ENCODE measurements at regions not wholly inside any gene's neighbourhood (a gene's known extent, or its start where the extent isn't known, plus 50 kb on each side); places are given as distances from the start of the nearest gene placed in this dataset.
A peak's percentile ranks its signal among the peaks of the same experiment; 100 is the strongest.
"Not testable (repeated sequence)": the region's sequence is repeated elsewhere in the genome, so short reads cannot be mapped to it uniquely, and the experiment has no call there.

DNA sequence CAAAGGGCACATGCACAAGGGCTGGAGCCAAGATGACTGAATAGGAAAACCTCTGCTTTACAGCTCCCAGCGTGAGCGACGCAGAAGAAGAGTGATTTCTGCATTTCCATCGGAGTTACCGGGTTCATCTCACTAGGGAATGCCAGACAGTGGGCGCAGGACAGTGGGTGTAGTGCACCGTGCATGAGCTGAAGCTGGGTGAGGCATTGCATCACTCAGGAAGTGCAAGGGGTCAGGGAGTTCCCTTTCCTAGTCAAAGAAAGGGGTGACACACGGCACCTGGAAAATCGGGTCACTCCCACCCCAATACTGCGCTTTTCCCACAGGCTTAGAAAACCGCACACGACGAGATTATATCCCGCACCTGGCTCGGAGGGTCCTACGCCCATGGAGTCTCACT is 64.5 kb upstream of the HTR1E start:
- CTCF ChIA-PET; H3K27ac Mint-ChIP-seq; H3K27ac ChIP-seq (ENCODE audit: low read depth, low read length); H3K36me3 Mint-ChIP-seq; H3K27me3 ChIP-seq (ENCODE audit: insufficient read depth, low read length, poor library complexity, severe bottlenecking); H3K36me3 ChIP-seq (ENCODE audit: insufficient read depth, low read length); H3K27me3 Mint-ChIP-seq; POLR2A ChIA-PET; H3K4me3 ChIP-seq (ENCODE audit: low read length); H3K4me1 Mint-ChIP-seq; H3K4me3 Mint-ChIP-seq; H3K4me1 ChIP-seq (ENCODE audit: insufficient read depth, low read length); DNase-seq: not testable (repeated sequence)
- peaks cover 32 to 44% (median 37%) of the 10 kb centered on the region in 5 donors for H3K9me3 Mint-ChIP-seq
- H3K9me3 ChIP-seq (ENCODE audit: low read length), result peaks cover 11% of the 10 kb centered on the region

DNA sequence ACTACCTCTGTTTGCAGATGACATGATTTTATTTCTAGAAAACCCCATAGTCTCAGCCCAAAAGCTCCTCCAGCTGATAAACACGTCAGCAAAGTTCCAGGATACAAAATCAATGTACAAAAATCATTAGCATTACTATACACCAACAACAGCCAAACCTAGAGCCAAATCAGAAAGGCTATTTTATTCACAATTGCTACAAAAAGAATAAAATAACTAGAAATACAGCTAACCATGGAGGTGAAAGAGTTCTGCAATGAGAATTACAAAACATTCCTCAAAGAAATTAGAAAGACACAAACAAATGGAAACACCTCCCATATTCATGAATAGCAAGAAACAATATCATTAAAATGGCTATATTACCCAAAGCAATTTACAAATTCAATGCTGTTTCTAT is 65.6 kb upstream of the HTR1E start:
- no peaks in the 10 kb centered on the region for H3K36me3 Mint-ChIP-seq
- CTCF ChIA-PET, result no interaction called here
- Histone ChIP-seq H3K36me3 (ENCODE audit: insufficient read depth, low read length) (no peaks in the 10 kb centered on the region), H3K4me3 (ENCODE audit: low read length) (no peak overlapping the region), H3K9me3 (ENCODE audit: low read length) (peaks cover 11% of the 10 kb centered on the region), H3K27me3 (ENCODE audit: insufficient read depth, low read length, poor library complexity, severe bottlenecking) (no peaks in the 10 kb centered on the region), H3K4me1 (ENCODE audit: insufficient read depth, low read length) (no peaks in the 10 kb centered on the region), H3K27ac (ENCODE audit: low read depth, low read length) (no peak overlapping the region)
- POLR2A ChIA-PET, result no interaction called here
- no peak for DNase-seq
- peaks cover 33 to 47% (median 37%) of the 10 kb centered on the region in 5 donors for H3K9me3 Mint-ChIP-seq
- H3K4me3 Mint-ChIP-seq, result no peak overlapping the region
- H3K4me1 Mint-ChIP-seq, result no peaks in the 10 kb centered on the region
- H3K27me3 Mint-ChIP-seq, result peaks cover 0 to 1% of the 10 kb centered on the region in 2 donors
- no peak overlapping the region for H3K27ac Mint-ChIP-seq

DNA sequence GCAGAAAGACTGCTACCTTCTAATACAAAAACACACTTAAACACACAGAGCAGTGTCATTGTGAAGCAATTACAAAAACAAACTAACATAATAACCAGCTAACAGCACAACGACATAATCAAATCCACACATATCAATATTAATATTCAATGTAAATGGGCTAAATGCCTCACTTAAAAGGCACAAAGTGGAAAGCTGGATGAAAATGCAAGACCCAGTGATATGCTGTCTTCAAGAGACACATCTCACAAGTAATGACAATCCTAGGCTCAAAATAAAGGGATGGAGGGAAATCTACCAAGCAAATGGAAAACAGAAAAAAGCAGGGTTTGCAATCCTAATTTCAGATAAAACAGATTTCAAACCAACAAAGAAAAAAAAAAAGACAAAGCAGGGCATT is 67.8 kb upstream of the HTR1E start:
- no peaks in the 10 kb centered on the region for H3K4me1 ChIP-seq (ENCODE audit: insufficient read depth, low read length)
- H3K9me3 ChIP-seq (ENCODE audit: low read length), result peaks cover 11% of the 10 kb centered on the region
- Mint-ChIP-seq H3K4me3 (no peak overlapping the region), H3K27me3 (peaks cover 0 to 1% of the 10 kb centered on the region in 2 donors), H3K4me1 (no peaks in the 10 kb centered on the region), H3K36me3 (no peaks in the 10 kb centered on the region), H3K9me3 (peaks cover 26 to 45% (median 35%) of the 10 kb centered on the region in 5 donors), H3K27ac (no peak overlapping the region)
- no peaks in the 10 kb centered on the region for H3K27me3 ChIP-seq (ENCODE audit: insufficient read depth, low read length, poor library complexity, severe bottlenecking)
- H3K27ac ChIP-seq (ENCODE audit: low read depth, low read length), result no peak overlapping the region
- no peak for DNase-seq
- ChIA-PET POLR2A (no interaction called here), CTCF (no interaction called here)
- no peak overlapping the region for H3K4me3 ChIP-seq (ENCODE audit: low read length)
- H3K36me3 ChIP-seq (ENCODE audit: insufficient read depth, low read length), result no peaks in the 10 kb centered on the region

DNA sequence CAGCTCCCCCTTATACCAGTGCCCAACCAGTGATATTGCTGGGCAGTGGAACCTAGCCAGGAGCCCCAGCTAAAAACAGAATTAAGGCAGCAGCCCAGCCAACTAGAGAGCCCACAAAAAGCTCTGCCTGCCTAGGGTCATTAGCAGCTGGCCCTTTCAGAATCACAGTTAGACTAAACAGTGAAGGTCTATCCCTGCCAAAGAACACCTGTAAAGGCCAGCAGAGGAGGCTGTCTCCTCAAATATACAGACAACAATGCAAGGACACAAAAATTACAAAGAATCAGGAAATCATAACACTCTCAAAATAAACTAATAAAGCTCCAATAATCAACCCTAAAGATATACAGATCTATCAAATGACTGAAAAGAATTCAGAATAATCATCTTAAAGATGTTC is 77.8 kb upstream of the HTR1E start:
- H3K4me1 ChIP-seq (ENCODE audit: insufficient read depth, low read length), result no peaks in the 10 kb centered on the region
- no peaks in the 10 kb centered on the region for H3K9me3 ChIP-seq (ENCODE audit: low read length)
- H3K27me3 Mint-ChIP-seq, result no peaks in the 10 kb centered on the region
- H3K4me1 Mint-ChIP-seq, result no peaks in the 10 kb centered on the region
- no peaks in the 10 kb centered on the region for H3K36me3 Mint-ChIP-seq
- no peak overlapping the region for H3K27ac ChIP-seq (ENCODE audit: low read depth, low read length)
- H3K27ac Mint-ChIP-seq, result peak overlapping the region in 1 of 8 donors; percentile 57
- CTCF ChIA-PET, result no interaction called here
- peaks cover 0 to 6% (median 4%) of the 10 kb centered on the region in 5 donors for H3K9me3 Mint-ChIP-seq
- POLR2A ChIA-PET, result no interaction called here
- no peaks in the 10 kb centered on the region for H3K27me3 ChIP-seq (ENCODE audit: insufficient read depth, low read length, poor library complexity, severe bottlenecking)
- H3K4me3 ChIP-seq (ENCODE audit: low read length), result no peak overlapping the region
- H3K4me3 Mint-ChIP-seq, result no peak overlapping the region
- no peak for DNase-seq
- H3K36me3 ChIP-seq (ENCODE audit: insufficient read depth, low read length), result no peaks in the 10 kb centered on the region

DNA sequence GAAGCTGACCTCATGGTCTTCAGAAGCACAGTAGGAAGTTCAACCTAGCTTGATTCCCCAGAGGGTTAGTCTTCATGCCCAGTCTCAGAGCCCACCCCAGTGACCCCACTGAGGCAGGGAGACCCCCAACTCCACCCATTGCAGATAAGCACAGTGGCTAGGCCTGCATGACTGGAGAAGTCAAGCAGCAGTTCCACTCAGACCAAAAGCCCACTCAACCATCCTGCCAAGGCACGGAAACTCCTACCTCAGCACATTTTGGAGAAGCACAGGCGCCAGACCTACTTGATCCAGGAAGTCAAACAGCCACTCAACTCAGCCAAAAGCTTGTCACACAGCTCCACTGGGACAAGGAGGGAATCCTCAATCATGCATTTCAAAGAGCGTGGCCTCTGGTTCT is 78.4 kb upstream of the HTR1E start:
- CTCF ChIA-PET, result no interaction called here
- no peak overlapping the region for H3K27ac Mint-ChIP-seq
- POLR2A ChIA-PET, result no interaction called here

DNA sequence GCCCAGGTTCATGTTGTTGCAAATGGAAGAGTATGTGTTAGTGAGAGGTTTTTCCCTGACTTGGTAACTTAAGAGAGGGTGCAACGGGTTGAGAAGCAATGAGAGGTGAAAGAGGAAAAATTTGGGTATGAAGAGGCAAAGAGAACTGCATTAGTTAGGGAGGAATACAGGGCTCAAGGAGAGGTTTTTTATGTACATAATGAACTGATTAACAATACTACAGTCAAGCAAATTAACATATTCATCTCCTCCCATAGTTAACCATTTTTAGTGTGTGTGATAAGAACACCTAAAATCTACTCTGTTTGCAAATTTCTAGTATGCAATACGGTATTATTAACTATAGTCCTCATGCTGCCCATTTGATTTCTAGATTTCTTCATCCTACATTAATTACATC is 79.5 kb upstream of the HTR1E start:
- Histone ChIP-seq H3K4me1 (ENCODE audit: insufficient read depth, low read length) (no peaks in the 10 kb centered on the region), H3K4me3 (ENCODE audit: low read length) (no peak overlapping the region), H3K9me3 (ENCODE audit: low read length) (no peaks in the 10 kb centered on the region), H3K27me3 (ENCODE audit: insufficient read depth, low read length, poor library complexity, severe bottlenecking) (no peaks in the 10 kb centered on the region), H3K36me3 (ENCODE audit: insufficient read depth, low read length) (no peaks in the 10 kb centered on the region), H3K27ac (ENCODE audit: low read depth, low read length) (no peak overlapping the region)
- no peaks in the 10 kb centered on the region for H3K36me3 Mint-ChIP-seq
- no peak overlapping the region for H3K27ac Mint-ChIP-seq
- H3K9me3 Mint-ChIP-seq, result peaks cover 0 to 5% (median 4%) of the 10 kb centered on the region in 5 donors
- H3K4me1 Mint-ChIP-seq, result no peaks in the 10 kb centered on the region
- CTCF ChIA-PET, result interaction anchor here (0.8 kb wide), 1 partner anchor 62 kb away, joined by 3 read pairs; no protein-coding TSS in a partner anchor
- H3K4me3 Mint-ChIP-seq, result no peak overlapping the region
- POLR2A ChIA-PET, result no interaction called here
- no peak for DNase-seq
- H3K27me3 Mint-ChIP-seq, result no peaks in the 10 kb centered on the region

More for the DNA sequence above, 78.4 kb upstream of the HTR1E start:
- Histone ChIP-seq H3K9me3 (ENCODE audit: low read length) (no peaks in the 10 kb centered on the region), H3K27me3 (ENCODE audit: insufficient read depth, low read length, poor library complexity, severe bottlenecking) (no peaks in the 10 kb centered on the region), H3K4me3 (ENCODE audit: low read length) (no peak overlapping the region), H3K36me3 (ENCODE audit: insufficient read depth, low read length) (no peaks in the 10 kb centered on the region), H3K4me1 (ENCODE audit: insufficient read depth, low read length) (no peaks in the 10 kb centered on the region), H3K27ac (ENCODE audit: low read depth, low read length) (no peak overlapping the region)
- H3K9me3 Mint-ChIP-seq, result peaks cover 0 to 6% (median 4%) of the 10 kb centered on the region in 5 donors
- H3K4me3 Mint-ChIP-seq, result no peak overlapping the region
- H3K36me3 Mint-ChIP-seq, result no peaks in the 10 kb centered on the region
- no peaks in the 10 kb centered on the region for H3K27me3 Mint-ChIP-seq
- DNase-seq, result no peak
- no peaks in the 10 kb centered on the region for H3K4me1 Mint-ChIP-seq

DNA sequence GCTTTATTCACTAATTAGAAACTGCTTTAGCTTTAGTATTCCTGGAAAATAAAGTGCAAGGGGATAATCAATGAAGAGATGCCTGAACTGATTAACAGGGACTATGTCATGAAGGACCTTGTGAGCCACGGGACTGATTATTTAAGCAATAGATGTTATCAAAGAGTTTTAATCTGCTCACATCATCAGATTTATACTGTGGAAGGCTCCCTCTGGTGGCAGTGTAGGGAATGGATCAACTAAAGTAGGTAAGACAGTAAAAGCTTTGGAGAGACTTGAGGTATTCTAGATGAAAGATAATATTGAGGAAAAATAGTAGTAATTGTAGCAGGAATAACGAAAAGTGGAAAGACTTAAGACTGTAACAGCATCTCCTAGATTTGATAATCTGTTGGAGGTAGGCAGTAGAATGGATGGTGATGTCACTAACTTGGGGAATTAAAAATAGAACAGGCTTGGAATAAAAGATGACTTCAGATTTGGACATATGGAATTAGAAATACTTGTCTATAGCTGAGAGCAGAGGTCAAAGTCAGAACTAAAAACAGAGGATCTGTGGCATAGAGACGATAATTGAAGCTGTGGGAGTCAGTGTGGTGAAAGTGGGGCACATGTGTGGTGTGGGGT is 80.3 kb upstream of the HTR1E start:
- H3K4me1 Mint-ChIP-seq, result no peaks in the 10 kb centered on the region
- no peak overlapping the region for H3K4me3 ChIP-seq (ENCODE audit: low read length)
- CTCF ChIA-PET, result interaction anchor here (0.8 kb wide), 1 partner anchor 63 kb away, joined by 3 read pairs; no protein-coding TSS in a partner anchor
- H3K27ac ChIP-seq (ENCODE audit: low read depth, low read length), result no peak overlapping the region
- H3K27me3 ChIP-seq (ENCODE audit: insufficient read depth, low read length, poor library complexity, severe bottlenecking), result no peaks in the 10 kb centered on the region
- DNase-seq, result no peak
- POLR2A ChIA-PET, result no interaction called here
- no peaks in the 10 kb centered on the region for H3K27me3 Mint-ChIP-seq
- no peaks in the 10 kb centered on the region for H3K4me1 ChIP-seq (ENCODE audit: insufficient read depth, low read length)
- H3K36me3 ChIP-seq (ENCODE audit: insufficient read depth, low read length), result no peaks in the 10 kb centered on the region
- H3K4me3 Mint-ChIP-seq, result no peak overlapping the region
- H3K27ac Mint-ChIP-seq, result no peak overlapping the region
- H3K9me3 ChIP-seq (ENCODE audit: low read length), result no peaks in the 10 kb centered on the region
- no peaks in the 10 kb centered on the region for H3K36me3 Mint-ChIP-seq
- H3K9me3 Mint-ChIP-seq, result peaks cover 0 to 4% (median 2%) of the 10 kb centered on the region in 5 donors

DNA sequence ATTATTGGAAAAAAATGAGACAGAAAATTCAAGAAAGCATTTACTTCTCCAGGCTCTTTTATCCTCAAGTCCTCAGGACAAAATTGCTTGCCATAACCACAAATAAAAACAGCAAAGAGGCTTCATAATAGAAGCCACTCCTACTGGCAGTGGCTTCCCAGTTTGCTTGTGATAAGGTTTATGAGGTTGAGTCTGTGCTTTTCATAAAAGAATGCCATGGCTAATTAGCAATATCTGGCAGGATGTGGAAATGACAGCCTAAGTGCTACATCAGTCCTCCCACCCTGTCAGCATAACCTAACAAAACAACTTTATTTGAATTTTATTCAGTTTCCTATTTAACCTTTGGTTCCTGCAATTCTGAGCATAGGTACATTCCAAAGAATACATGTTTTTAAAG is 80.9 kb upstream of the HTR1E start:
- Mint-ChIP-seq H3K4me3 (no peak overlapping the region), H3K4me1 (no peaks in the 10 kb centered on the region), H3K27me3 (no peaks in the 10 kb centered on the region), H3K9me3 (peaks cover 0 to 4% (median 0%) of the 10 kb centered on the region in 5 donors), H3K36me3 (no peaks in the 10 kb centered on the region), H3K27ac (no peak overlapping the region)
- Histone ChIP-seq H3K36me3 (ENCODE audit: insufficient read depth, low read length) (no peaks in the 10 kb centered on the region), H3K27ac (ENCODE audit: low read depth, low read length) (no peak overlapping the region), H3K4me1 (ENCODE audit: insufficient read depth, low read length) (no peaks in the 10 kb centered on the region), H3K4me3 (ENCODE audit: low read length) (no peak overlapping the region), H3K27me3 (ENCODE audit: insufficient read depth, low read length, poor library complexity, severe bottlenecking) (no peaks in the 10 kb centered on the region), H3K9me3 (ENCODE audit: low read length) (no peaks in the 10 kb centered on the region)
- ChIA-PET CTCF (no interaction called here), POLR2A (no interaction called here)
- DNase-seq, result no peak

DNA sequence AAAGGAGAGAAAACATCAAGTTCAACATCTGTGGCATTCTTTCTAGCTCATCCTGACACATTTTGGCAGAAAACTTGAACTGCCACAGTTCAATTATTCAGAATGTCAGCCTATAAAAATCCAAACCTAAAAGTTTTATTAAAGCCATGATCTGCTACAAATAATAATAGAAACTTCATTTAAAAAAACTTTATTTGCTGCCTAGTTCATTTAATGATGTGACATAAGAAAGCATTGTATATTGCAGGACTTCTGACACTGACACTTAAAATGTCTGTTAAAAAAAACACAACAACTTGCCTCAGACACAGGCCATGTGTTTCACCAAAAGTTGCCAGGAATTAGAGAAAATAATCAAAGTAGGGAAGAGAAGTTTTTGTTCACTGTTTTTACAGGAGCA is 88.3 kb upstream of the HTR1E start:
- CTCF ChIA-PET, result no interaction called here
- Mint-ChIP-seq H3K4me1 (no peaks in the 10 kb centered on the region), H3K9me3 (peaks cover 0 to 9% (median 6%) of the 10 kb centered on the region in 5 donors)

More for the DNA sequence above, 88.3 kb upstream of the HTR1E start:
- Mint-ChIP-seq H3K4me3 (no peak overlapping the region), H3K27ac (no peak overlapping the region), H3K27me3 (no peaks in the 10 kb centered on the region), H3K36me3 (no peaks in the 10 kb centered on the region)
- no peak for DNase-seq
- Histone ChIP-seq H3K36me3 (ENCODE audit: insufficient read depth, low read length) (no peaks in the 10 kb centered on the region), H3K9me3 (ENCODE audit: low read length) (no peaks in the 10 kb centered on the region), H3K4me1 (ENCODE audit: insufficient read depth, low read length) (no peaks in the 10 kb centered on the region), H3K4me3 (ENCODE audit: low read length) (no peak overlapping the region), H3K27me3 (ENCODE audit: insufficient read depth, low read length, poor library complexity, severe bottlenecking) (no peaks in the 10 kb centered on the region), H3K27ac (ENCODE audit: low read depth, low read length) (no peak overlapping the region)
- POLR2A ChIA-PET, result no interaction called here
